ENCODE measurements at regions not wholly inside any gene's neighbourhood (a gene's known extent, or its start where the extent isn't known, plus 50 kb on each side); places are given as distances from the start of the nearest gene placed in this dataset.

DNA sequence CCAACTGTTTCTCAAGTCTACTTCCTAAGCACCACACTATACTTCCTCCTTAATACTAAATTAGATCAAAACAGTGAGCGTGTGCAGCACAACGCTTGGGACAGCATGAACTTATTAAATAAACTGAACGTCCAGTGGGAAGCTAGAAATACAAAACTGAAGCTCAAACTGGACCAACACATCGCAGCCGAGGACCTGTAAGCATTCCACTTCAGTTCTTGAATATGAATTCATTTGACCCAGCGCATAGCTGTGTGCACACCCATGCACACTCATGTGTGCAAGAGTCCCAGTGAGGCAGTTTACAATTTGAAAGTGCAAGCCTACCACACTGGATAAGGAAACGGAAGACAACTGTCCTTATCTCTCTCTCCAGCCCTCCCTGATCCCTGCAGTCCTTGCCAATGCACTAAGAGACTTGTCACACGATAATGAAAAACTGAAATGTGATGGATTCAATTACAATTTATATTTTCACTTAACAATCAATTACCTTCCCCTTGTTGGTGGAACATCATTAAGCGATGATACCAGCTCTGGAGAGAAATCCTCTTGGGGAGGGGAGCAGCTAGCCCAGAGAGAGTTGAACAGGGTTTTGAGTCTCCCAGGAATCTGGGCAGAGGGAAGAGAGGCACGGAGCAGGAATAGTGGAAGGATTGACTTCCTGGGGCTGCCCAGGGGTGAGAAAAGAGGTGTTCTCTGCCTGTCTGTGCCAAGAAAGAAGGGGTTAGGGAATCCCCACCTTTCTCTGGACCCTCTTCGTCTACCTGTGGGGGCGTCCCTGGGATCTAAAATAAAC is 186.5 kb upstream of the KLHL29 start:
- no peak for DNase-seq

DNA sequence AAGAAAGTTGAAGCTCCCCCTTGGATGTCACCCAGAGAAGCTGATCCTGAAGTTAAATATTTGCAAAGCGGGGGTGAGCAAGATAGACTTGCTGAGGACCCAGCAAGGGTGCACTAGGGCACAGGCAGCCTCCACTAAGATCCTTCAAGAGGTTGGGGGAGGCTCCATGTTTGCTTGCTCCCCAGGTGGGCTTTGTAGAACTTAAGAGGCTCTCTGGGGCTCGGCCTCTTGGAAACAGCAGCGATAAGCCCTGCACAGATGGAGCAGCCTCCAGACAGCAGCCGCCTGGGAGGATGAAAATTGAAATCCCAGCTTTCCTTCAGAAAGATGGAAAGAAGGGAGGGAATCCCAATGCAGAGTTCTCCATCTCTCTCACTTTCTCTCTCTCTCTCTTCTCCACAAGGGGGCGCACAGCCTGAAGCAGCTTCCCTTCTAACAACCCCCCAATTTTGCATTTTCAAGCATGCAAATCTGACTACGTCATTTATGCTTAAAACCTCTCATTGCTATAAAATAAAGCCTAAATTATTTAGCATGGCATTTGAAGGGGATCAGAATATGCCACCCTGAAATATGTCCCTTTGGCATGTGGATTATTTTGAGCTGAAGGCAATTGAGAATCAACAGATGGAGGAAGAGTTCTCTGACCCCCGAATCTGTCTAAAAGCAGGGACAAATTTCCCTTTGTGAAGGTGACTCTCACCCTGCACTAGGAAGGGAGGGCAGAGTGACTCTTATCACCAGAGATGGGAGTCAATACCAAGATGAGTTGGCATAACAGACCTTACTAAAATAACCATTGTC is 185.7 kb upstream of the KLHL29 start:
- DNase-seq: no peak

DNA sequence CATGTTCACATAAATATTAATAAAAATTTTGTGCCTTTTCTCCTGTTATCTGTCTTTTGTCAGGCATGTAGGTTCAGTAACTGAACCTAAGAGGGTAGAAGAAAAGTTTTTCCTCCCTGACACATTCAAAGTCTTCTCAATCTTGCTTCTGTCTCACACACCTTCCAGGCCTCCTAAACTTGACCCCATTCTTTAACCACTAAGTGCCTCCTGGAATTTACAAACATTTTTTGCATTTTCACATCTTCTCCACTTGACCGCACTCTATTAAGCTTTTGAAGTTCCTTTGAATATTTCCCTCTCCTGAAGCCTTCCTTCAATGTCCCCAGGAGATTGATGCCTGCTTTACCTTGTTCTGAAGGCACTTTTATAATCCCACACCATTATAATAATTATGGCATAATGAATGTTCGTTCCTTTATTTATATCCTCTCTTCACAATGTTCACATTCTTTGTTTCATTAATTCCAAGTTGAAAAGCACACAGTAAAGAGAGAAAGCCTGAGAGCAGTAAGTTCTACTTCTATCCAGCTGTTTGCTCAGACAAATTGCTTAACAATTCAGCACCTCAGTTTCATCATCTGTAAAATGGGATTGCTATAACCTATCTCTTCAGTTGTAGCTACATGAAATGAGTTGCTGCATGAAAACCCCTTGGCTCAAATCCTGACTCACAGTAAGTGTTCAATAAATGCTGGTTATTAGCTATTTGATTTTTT is 184.8 kb upstream of the KLHL29 start:
- no peak for DNase-seq

DNA sequence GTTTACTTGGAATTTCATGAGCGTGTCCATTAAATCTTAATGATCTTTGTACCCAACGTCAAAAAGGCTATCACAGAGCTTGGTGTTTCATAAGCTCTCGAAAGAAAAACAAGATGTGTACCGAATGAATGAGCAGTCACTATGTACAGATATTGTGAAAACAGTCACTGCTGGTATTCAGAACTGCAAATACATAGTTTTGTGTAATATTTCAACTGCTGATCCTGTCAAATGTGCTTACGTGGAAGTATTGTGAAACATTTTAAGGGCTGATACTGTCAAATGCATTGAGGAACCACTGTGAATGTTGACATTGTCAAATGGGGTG is 184.2 kb upstream of the KLHL29 start:
- no peak for DNase-seq

DNA sequence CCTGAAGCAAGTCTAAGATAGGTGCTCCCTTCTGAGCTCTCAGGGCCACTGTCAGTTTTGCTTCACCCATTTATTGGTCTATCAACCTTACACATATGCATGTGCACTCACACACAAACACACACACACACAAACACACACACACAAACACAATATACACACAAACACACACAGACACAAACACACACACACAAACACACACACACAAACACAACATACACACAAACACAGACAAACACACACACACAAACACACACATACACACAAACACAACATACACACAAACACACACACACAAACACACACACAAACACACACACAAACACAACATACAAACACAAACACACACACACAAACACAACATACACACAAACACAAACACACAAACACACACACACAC is 181.6 kb upstream of the KLHL29 start:
- no peak for DNase-seq

DNA sequence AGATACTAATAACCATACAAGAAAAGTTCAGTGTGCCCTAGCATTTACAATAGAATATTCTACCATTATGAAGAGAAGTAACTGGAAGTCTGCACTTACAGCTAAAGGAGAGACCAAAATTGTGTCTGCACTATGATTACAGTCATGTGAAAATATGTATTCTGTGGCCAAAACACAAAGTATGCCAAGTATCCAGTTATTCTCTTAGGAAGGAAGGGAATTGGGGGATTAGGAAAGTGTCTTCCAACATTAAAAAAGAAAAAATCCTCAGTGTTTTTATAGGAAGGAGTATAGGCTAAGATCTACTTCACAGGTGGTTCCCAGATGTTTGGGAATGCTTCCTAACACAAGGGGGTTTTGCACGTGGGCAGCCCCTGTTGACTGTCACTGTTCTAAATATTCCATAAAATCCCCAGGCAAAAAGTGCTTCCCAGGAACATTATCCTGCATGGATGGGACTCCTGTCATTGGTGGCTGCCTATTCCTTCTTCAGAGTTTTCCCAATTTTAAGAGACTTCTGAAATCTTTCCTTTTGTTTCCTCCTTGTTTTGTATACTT is 180.2 kb upstream of the KLHL29 start:
- peak in 1 of 2 donors; percentile 7 for DNase-seq

DNA sequence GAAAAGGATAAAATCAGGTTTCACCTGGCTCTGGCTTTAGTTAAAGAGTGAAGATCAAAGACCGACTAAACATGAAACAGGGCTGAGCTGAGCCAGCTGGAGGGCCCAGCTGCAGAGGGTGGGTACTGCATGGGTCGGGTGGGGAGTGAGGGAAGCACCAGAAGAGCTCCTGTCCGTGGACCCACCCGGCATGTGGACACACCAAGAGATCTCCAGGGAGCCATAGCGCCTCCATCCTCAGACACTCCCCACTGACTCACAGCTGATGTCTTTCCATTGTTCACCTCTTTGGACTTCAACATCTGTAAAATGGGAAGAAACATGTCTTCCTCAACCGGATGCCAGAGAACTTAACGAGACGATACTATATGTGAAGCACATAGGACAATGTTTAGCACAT is 178.3 kb upstream of the KLHL29 start:
- no peak for DNase-seq

DNA sequence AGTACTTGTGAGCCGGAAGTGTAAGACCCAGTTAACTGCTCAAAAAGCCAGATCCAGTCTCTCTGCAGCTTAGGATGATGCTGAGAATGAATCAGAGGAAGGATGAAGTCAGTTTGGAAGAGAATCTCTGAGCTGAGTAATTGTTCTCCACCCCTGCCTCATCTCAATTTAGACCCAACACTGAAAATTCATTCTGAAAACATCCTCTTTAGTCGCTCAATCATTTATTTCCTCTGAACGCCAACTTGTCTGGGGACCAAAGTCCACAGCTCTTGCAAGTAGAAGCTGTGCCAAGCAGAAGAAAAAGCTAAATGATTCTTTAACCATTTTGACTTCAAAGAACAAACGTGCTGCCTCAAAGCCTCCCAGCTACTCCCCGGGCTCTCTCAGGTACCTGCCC is 177.1 kb upstream of the KLHL29 start:
- no peak for DNase-seq

DNA sequence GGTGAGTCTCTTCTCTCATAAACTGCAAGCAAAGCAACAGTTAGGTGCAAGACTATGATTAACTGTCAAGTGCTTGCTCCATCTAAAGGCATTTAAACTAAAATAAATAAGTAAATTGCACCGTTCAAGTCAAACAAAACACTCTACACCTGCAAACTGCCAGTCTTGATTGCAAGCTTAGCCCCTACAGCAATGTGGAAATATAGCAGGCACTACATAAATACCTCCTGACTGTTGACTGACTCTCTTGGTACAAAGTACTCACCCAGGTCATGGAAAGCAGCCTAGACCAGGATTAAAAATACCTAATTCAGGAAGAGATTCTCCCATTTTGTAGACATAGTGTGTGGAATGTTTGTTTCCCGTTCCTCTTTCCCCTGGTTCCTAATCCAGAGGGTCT is 176.6 kb upstream of the KLHL29 start:
- no peak for DNase-seq

DNA sequence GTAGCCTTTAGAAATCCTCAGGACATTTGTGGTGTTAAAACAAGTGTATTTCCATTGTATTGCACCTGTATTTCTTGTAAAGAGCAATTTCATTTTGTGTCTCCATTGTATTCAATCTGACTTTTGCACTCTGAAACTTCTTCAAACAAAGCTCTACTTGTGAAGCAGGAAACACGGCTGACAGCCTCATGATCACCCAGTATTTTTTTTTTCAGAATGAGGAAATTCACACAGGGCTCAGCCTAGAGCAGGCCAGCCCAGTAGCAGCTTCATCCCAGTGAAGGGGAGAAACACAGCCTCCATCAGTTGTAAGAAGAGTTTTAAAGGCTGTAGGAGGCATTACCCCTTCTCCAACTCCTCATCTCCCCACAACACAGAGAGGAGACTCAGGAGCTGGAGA is 175.9 kb upstream of the KLHL29 start:
- DNase-seq: no peak

DNA sequence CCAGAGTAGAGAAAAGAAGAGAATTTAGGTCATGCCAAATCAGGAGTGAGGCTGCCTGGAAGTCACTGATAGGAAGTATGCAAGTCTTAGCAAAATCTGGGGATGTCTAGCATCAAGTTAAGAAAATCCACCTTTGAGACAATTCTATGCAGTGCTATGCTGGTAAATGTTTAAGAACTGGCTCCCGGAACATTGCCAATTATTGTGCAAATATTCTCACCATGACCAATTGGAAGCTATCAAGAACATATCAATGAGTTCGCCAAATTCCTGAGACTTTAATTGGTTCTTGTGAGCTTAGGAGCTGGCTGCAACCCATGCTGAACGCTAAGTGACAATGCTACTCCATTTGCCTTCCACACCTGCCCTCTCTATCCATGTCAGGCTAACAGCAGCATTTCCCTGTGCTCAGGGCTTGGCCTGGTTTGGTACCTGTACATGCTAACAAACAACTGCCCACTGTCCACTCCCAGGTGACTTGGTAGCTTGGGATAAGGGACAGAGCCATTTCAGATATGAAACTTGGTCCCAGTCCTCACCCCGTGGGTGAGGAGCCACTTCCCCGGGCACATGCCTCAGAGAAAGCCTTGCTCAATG is 172.9 kb upstream of the KLHL29 start:
- DNase-seq: no peak

DNA sequence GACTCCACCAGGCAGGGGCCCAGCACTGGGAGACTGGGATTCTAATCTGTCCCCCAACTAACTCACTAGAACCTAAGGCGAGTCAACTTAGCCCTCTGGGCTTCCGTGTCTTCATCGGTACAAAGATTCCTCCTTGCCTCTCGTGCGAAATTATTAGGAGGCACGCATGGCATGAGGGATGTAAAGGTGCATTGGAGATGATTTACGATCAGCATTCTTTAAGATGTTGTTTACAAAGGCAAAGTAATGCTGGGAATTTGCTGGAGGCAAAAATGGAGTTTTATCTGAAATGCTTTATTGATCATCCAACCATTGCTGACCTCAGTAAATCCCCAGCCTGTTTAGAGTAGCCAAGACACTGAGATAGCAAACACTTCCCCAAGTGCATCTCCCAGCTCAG is 171.8 kb upstream of the KLHL29 start:
- no peak for DNase-seq

DNA sequence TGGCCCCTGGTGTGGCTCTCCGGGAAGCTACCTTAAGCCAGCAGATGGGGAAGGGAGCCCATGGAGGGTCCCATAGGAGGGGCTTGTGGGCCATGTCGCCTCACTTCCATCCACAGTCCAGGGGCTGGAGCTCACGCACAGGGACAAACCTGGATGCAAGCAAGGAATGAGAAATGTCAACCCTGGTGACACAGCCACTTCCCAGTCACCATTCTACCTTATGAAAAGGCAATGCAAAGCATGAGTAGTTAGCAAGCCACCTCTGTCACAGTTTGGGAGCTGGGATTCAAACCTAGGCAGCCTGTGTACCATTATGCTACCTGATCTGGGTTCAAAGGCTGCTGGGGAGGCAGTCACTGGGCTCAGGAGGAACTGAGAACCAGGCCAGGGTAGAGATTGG is 170.0 kb upstream of the KLHL29 start:
- DNase-seq: no peak

DNA sequence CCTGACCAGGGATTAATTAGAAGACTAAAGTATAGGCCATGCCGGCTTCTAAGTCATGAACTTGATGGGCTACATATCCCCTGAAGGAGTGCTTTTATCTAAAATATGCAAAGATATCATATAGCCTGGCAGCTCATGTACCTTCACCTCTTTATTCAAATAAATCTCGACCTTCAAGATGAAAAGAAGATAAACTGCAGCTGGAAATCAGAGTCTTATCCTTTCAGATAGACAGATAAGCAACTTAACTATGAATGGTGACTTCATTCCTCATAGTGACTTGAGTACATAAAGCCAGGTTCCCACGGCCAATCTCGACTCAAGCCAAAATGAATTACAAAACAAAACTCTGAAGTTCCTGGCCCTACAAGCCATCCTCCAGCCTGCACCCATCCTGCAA is 165.3 kb upstream of the KLHL29 start:
- no peak for DNase-seq

DNA sequence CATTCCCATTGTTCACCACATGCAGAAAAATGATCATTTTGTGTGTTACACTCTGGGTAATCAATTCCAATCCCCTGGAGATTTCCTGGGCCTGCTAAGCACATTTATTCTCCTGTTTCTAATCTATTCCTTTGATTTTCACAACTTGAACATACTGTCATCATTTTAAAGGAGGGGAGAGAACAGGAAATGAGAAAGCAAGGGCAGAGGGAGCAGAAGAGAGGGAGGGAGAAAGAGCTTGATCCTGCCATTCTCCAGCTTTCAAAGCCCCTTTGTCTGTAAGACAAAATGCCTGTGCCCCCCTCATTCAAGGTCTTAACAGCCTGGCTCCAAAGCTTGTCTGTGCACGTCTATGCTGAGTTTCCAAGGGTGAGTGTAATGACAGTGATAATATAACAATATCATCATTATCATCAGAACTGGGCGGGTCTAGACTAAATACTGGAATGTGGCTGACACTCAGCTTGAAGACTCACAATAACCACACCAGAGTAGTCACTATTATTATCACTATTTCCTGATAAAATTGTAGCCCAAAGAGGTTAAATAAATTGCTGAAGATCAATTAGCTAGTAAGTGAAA is 164.4 kb upstream of the KLHL29 start:
- no peak for DNase-seq

DNA sequence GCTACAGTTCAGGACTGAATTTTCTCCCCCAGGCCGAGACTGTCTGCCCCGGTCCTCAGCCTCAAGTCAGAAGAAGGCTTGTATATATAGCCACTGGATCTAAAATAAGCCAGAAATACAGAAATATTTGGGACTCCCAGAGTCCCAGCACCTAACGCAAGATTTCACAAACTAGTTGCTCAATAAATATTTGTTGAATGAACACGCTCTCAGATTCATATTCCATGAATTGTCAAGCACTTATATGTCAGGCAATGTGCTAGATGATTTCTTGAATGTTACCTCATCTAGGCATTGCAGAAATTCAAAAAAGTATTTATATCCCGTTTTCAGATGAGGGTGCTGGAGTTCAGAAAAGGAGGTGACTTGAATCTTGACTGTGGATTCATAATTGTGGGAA is 163.7 kb upstream of the KLHL29 start:
- DNase-seq: no peak

DNA sequence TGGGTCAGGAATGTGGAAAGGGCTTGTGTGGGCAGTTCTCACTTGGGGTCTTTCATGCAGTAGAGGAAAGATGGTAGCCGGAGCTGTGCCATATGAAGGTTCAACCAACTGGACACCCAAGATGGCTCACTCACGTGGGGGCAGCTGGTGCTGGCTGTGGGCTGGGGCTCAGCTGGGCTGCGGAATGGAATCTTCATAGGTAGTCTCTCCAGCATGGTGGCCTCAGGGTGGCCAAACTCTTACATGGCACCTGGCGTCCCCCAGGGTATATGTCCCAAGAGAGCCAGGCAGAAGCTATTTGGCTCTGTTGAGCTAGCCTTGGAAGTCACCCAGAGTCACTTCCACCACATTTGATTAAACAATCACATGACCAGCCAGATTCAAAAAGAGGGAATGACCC is 163.1 kb upstream of the KLHL29 start:
- DNase-seq: no peak

DNA sequence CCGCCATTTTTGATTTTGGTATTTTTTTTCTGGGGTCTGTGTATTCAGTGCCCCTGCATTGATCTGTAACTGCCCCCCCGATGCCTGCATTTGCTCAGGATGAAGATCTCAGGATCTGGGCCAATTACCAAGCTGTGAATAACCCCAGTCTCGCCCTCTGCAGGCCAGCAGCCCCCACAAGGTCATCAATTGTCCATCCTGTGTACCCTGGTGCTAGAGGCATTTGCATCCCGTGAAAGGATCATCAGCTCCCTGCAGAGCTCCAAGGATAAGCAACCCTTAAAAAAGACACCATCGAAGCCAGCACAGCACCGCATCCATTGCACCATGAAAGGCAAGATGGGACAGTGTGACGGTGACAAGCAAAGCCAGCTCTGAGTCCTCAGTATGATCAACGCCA is 154.1 kb upstream of the KLHL29 start:
- no peak for DNase-seq

DNA sequence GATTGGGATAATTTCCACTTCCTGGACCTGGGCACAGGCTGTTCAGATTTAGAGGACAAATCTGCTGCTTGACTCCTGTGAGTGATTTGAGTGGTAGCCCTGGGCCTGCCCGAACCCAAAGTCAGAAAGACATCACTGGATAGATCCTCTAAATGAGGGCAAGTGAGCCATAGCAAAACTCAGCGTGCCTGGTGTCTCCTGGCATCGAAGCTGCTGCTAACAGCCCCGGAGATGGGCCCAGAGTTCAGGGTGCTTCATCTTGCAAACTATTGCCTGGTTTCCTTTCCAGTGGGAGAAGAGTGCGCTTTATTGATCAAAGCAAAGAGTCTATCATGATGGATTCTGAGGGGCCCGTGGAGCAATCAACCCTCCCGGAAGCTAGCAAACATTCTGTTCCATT is 153.1 kb upstream of the KLHL29 start:
- no peak for DNase-seq

DNA sequence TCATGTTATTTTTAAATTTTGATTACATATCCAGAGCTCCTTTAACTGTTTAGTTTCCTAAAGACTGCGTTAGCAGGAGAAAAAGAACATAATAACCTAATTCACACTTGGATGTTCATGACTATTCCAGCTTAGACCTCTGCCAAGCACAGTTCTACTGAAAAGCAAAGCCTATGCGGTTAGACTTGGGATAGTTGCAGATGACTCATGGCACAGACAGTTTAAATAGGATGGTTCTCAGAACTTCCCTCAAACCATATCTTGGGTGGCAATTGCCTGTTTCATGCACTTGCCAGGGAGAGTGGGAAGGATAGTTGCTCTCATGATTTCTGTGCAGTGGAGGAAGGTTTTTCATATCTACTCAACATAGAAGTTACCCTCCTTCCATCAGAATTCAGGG is 149.7 kb upstream of the KLHL29 start:
- DNase-seq: no peak

DNA sequence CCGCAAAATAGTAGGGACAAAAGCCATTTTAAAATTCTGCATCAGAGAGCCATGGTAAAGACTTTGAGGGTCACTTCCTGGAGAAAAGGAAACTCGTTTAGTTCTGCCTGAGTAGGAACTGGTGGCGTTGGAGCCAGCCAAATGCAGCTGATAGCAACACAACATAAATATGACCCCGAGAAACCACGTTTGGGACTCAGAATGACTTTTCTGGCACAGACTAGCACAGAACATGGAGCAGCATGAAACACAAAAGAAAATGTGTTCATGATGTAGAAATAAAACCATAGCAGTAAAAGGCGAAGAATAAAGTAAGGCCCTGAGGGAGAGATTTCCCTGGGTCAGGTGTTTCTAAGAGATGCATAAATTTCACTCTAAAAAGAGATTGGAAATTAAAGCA is 149.2 kb upstream of the KLHL29 start:
- no peak for DNase-seq

DNA sequence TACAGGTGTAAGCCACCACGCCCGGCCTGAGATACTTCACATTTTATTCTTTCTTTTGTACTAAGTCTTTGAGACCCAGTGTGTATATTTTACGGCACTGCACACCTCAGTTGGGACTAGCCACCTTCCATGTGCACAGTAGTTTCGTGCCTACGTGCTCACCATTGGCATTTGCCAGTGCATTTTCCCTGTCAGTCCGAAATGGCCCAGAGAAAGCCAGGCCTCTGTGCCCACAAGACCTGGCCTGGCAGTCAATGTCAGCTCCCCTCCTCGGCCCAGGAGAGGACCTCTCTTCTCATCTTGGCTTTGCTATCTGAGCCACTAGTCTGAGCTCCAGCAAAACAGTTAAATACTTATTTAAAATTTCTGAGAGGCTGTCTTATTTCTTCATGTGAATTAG is 147.8 kb upstream of the KLHL29 start:
- no peak for DNase-seq
